NB4 (cell line): ENCODE measurements at regions not wholly inside any gene's neighbourhood (a gene's known extent, or its start where the extent isn't known, plus 50 kb on each side); places are given as distances from the start of the nearest gene placed in this dataset.
A peak's percentile ranks its signal among the peaks of the same experiment; 100 is the strongest.

ENCODE experiments used
- DNase-seq: peaks from one replicate; pipeline ENCODE4 v3.0.0; 2010; ENCODE audit warnings: low read depth
- H3K4me3 ChIP-seq: one replicate; pipeline ENCODE4 v1.5.1; 2011; ENCODE audit warnings: mild to moderate bottlenecking, low read depth, low read length, moderate library complexity
- CTCF ChIP-seq: IDR thresholded peaks from one replicate; pipeline ENCODE4 v1.5.1; 2012; ENCODE audit warnings: low read depth, low read length
- MAX ChIP-seq: IDR thresholded peaks from 2 replicates; pipeline ENCODE4 v1.6.1; 2011; ENCODE audit warnings: low read depth, low read length
- MYC ChIP-seq: IDR thresholded peaks from 2 replicates; pipeline ENCODE4 v1.6.1; 2011; ENCODE audit warnings: low read depth, low read length
- POLR2A ChIP-seq: IDR thresholded peaks from 2 replicates; pipeline ENCODE4 v1.6.1; 2011; ENCODE audit warnings: mild to moderate bottlenecking; ENCODE audit not compliant: insufficient read length; ENCODE audit errors: extremely low read depth

DNA sequence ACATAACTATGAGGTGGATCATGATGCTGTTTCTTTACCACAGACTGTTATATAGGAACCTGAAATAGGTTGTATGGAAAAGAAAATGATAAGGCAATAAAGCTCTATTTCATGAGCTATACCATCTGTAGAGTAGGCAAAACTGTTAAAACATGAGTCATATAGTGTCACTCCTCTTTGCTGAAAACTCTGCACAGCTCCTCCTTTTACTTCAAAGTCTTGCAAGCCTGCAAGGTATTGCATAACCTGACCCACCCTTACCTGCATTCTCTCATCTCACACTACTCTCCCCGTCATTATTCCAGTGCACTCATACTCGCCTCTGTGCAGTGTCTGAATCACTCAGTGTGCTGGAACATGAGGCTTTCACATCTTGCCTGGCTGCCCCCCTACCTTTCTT lies 790.1 kb downstream of the EFNA5 start:
- TF ChIP-seq MAX, result no peak
- no peak for TF ChIP-seq MYC
- no peak for TF ChIP-seq CTCF
- no peak for TF ChIP-seq POLR2A
- H3K4me3 ChIP-seq, result no peak overlapping the region
- no peak for DNase-seq

DNA sequence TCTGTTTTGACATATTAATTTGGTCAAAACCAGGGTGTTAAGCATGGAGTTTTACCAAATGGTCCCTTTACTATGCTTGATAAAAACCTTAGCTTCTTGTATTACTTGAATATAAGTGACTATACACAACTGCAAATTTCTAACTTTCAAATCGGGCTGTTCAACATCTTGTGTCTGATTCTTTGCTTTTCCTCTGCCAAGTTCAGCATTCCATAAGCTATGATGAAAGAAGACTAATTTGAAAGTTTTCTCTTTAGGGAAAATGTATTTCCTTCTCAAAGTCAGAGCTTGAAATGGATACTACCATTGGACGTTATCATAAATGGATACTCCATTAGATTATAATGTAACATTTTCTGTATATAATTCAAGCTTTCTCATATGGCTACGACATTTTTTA lies 792.9 kb downstream of the EFNA5 start:
- H3K4me3 ChIP-seq, result no peak overlapping the region
- DNase-seq, result no peak
- TF ChIP-seq POLR2A (no peak), MAX (no peak), CTCF (no peak), MYC (no peak)

DNA sequence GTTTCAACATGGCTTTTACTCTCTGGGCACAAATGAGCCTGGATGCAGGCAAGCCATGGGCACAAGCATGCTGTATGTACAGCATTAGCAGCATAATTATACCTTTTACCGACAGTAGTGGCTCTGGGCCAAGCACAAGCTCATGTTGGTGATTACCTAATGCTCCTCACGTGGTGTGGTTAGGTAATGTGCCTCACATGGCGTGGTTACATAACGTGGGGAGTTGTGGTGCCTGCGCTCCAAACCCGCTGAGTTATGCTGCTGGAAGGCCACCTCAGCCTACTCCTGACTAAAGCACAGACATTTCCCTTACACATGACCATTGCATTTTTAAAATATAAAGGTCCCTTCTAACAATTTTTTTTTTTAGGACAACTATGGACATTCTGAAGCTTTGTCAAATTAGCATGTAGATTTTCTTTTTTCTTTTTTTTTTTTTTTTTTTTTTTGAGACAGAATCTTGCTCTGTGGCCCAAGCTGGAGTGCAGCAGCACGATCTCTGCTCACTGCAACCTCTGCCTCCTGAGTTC lies 794.0 kb downstream of the EFNA5 start:
- TF ChIP-seq CTCF (no peak), MAX (no peak)
- no peak overlapping the region for H3K4me3 ChIP-seq
- DNase-seq, result peak; percentile 53

DNA sequence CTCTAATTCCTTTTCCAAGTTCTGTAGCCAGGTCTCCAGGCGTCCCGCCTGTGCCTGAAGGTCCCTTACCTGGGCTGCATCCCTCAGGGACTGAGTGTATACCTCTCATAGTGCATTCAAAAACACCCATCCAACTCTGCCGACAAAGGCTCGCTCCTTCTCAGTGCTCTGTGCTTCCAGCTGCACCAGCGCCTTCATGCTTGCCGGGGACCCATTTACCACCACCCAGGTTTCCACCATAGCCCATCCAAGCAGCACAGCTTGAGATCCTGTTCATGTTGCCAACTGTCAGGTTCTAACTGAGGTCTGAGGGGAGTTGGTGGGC lies 794.5 kb downstream of the EFNA5 start:
- H3K4me3 ChIP-seq, result no peak overlapping the region
- no peak for DNase-seq
- TF ChIP-seq CTCF (no peak), MYC (no peak), MAX (no peak), POLR2A (no peak)

- TF ChIP-seq CTCF, result peak; percentile 40
- no peak for TF ChIP-seq MYC
- no peak for TF ChIP-seq POLR2A
- TF ChIP-seq MAX, result peak; percentile 41; the same call in 1 of the 2 replicates
- peak; percentile 60 for DNase-seq
- H3K4me3 ChIP-seq, result no peak overlapping the region
Measured at GRCh38 chr5:106875591-106876297, 795.0 kb downstream of the EFNA5 start.

DNA sequence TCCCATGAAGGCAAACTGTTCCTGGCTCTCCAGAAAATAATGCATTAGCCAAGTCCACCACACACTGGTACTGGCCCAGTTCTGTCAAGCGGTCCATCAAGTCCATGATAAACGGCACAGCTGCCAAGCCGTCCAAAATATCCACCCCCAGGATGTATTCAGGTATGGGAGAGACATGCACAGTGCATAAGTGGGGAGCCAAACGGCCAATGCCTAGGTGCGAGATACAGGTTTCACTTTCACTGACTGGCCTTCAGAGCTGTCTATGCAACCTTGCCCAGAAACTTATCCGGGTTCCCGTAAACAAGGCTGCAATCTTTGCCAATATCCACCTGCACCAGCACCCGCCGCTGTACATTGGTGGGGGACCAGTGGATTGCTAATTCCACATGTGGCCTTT lies 795.8 kb downstream of the EFNA5 start:
- DNase-seq, result no peak
- TF ChIP-seq POLR2A (no peak), MAX (no peak), CTCF (no peak), MYC (no peak)

More for the DNA sequence above, 795.8 kb downstream of the EFNA5 start:
- H3K4me3 ChIP-seq, result no peak overlapping the region
